ENCODE measurements at regions not wholly inside any gene's neighbourhood (a gene's known extent, or its start where the extent isn't known, plus 50 kb on each side); places are given as distances from the start of the nearest gene placed in this dataset.
A peak's percentile ranks its signal among the peaks of the same experiment; 100 is the strongest.

GRCh38 chr17:14793237-14793636 is 471.9 kb downstream of the PMP22 start (continued):
- no peak for TF ChIP-seq ZBTB26 (CRISPR knock-in tag; IDR thresholded peaks at IDR 0.05)
- TF ChIP-seq, protein P1, sequence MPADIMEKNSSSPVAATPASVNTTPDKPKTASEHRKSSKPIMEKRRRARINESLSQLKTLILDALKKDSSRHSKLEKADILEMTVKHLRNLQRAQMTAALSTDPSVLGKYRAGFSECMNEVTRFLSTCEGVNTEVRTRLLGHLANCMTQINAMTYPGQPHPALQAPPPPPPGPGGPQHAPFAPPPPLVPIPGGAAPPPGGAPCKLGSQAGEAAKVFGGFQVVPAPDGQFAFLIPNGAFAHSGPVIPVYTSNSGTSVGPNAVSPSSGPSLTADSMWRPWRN (IDR thresholded peaks at IDR 0.05; ENCODE audit: low read depth): no peak
- TF ChIP-seq RAD51 (IDR thresholded peaks at IDR 0.05; ENCODE audit: borderline replicate concordance, low read depth): peak; percentile 34; the same call in 1 of the 2 replicates
- no peak for TF ChIP-seq CBFA2T3 (IDR thresholded peaks at IDR 0.05)
- TF ChIP-seq FUS (optimal IDR thresholded peaks at IDR 0.05; ENCODE audit: low read depth, low read length): no peak
- no peak for TF ChIP-seq ERF (CRISPR knock-in tag; IDR thresholded peaks at IDR 0.05)
- TF ChIP-seq MNT (conservative IDR thresholded peaks at IDR 0.05): no peak
- TF ChIP-seq, protein P2, sequence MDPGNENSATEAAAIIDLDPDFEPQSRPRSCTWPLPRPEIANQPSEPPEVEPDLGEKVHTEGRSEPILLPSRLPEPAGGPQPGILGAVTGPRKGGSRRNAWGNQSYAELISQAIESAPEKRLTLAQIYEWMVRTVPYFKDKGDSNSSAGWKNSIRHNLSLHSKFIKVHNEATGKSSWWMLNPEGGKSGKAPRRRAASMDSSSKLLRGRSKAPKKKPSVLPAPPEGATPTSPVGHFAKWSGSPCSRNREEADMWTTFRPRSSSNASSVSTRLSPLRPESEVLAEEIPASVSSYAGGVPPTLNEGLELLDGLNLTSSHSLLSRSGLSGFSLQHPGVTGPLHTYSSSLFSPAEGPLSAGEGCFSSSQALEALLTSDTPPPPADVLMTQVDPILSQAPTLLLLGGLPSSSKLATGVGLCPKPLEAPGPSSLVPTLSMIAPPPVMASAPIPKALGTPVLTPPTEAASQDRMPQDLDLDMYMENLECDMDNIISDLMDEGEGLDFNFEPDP (CRISPR knock-in tag; IDR thresholded peaks at IDR 0.05): no peak
- TF ChIP-seq MEF2D (tag; conservative IDR thresholded peaks at IDR 0.05; ENCODE audit: low read depth): no peak
